ENCODE measurements at regions not wholly inside any gene's neighbourhood (a gene's known extent, or its start where the extent isn't known, plus 50 kb on each side); places are given as distances from the start of the nearest gene placed in this dataset.

DNA sequence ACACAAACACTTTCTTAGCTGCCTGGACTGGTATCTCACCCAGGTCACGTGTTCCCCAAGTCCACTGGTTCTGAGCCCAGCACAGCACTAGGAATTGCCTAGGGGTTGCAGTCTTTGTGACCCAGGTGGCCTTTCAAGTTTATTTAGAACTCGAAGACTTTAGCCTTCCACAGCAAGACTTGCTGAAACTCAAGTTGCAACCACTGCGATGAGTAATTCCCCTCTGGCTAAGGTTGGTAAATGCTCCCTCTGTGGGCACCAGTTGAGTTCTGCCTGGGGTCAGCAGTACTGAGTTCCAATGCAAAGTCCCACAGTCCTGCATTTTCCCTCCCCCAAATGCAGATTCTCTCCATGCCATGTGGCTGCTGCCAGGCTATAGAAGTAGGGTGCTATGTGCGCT lies 77.6 kb upstream of the MOCS1 start:
- TF ChIP-seq, protein P1, sequence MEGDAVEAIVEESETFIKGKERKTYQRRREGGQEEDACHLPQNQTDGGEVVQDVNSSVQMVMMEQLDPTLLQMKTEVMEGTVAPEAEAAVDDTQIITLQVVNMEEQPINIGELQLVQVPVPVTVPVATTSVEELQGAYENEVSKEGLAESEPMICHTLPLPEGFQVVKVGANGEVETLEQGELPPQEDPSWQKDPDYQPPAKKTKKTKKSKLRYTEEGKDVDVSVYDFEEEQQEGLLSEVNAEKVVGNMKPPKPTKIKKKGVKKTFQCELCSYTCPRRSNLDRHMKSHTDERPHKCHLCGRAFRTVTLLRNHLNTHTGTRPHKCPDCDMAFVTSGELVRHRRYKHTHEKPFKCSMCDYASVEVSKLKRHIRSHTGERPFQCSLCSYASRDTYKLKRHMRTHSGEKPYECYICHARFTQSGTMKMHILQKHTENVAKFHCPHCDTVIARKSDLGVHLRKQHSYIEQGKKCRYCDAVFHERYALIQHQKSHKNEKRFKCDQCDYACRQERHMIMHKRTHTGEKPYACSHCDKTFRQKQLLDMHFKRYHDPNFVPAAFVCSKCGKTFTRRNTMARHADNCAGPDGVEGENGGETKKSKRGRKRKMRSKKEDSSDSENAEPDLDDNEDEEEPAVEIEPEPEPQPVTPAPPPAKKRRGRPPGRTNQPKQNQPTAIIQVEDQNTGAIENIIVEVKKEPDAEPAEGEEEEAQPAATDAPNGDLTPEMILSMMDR (conservative IDR thresholded peaks at IDR 0.05): no peak
- TF ChIP-seq EZH2 (IDR thresholded peaks at IDR 0.05; ENCODE audit: low read depth): no peak
